Activated CD8-positive, alpha-beta T cell treated with anti-CD3 and anti-CD28 coated beads for 36 hours (primary cell): ENCODE measurements at regions not wholly inside any gene's neighbourhood (a gene's known extent, or its start where the extent isn't known, plus 50 kb on each side); places are given as distances from the start of the nearest gene placed in this dataset.

Source experiments
- ATAC-seq: fragments of 200-7000 bp; cut with Tn5 transposase; one replicate; pipeline ENCODE4 v1.10.0; 2021; ENCODE audit warnings: mild to moderate bottlenecking, moderate library complexity
- CTCF ChIA-PET: fragments of 350-600 bp; sonication (Branson Sonifier 250); formaldehyde crosslinking; loops from one replicate; lab custom pipeline; 2021; ENCODE audit warnings: antibody characterized with exemption; lab: Charles Lee
- POLR2A ChIA-PET: fragments of 350-600 bp; sonication (Branson Sonifier 250); formaldehyde crosslinking; loops from one replicate; lab custom pipeline; 2021; ENCODE audit warnings: antibody characterized with exemption; lab: Charles Lee
- DNase-seq: peaks from one replicate; pipeline ENCODE4 v3.0.0-alpha.2; 2020
- H3K27ac Mint-ChIP-seq: one replicate; pipeline ENCODE4 v1.8.0; 2021; ENCODE audit warnings: mild to moderate bottlenecking, mixed read lengths
- H3K27me3 Mint-ChIP-seq: one replicate; pipeline ENCODE4 v1.8.0; 2021; ENCODE audit warnings: mixed read lengths
- H3K36me3 Mint-ChIP-seq: one replicate; pipeline ENCODE4 v1.8.0; 2021; ENCODE audit warnings: low read depth, mixed read lengths
- H3K4me1 Mint-ChIP-seq: one replicate; pipeline ENCODE4 v1.8.0; 2021; ENCODE audit warnings: low read depth, mixed read lengths
- H3K4me3 Mint-ChIP-seq: one replicate; pipeline ENCODE4 v1.8.0; 2021; ENCODE audit warnings: mild to moderate bottlenecking, moderate library complexity, mixed read lengths
- H3K9me3 Mint-ChIP-seq: one replicate; pipeline ENCODE4 v1.8.0; 2021; ENCODE audit warnings: mixed read lengths
- intact Hi-C: fragments of 100-400 bp; cut with micrococcal nuclease; formaldehyde crosslinking; loops from one replicate; pipeline ENCODE4 v1.10.0; 2022
- TF ChIP-seq, protein P1 (sequence below): fragments of 200-600 bp; IDR thresholded peaks from one replicate; pipeline ENCODE4 v1.8.0; 2022; ENCODE audit warnings: antibody characterized with exemption, mild to moderate bottlenecking

DNA sequence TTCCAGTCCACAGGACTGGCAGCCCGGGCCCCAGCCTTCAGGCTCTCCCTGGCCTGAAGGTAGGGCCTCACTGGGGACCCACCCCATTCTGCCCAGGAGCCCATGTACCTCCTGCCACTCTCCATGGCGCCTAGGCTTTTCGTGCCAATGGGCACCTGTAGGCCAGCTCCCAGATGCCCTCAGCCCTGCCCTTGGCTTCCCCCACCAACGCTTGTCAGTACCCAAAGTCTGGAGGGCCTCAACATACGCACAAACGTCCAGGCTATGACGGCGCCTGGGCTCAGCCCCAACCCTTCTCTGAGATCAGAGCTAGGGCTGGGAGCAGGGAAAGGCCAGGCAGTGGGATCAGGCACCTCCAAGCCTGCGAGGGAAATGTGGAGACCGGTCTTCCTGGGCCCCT is 816.9 kb upstream of the LUZP2 start:
- CTCF ChIA-PET = no interaction called here
- POLR2A ChIA-PET = no interaction called here
- Mint-ChIP-seq H3K4me1 (no peaks in the 10 kb centered on the region), H3K9me3 (peaks cover 4% of the 10 kb centered on the region), H3K4me3 (no peak overlapping the region), H3K27me3 (no peaks in the 10 kb centered on the region), H3K27ac (no peak overlapping the region), H3K36me3 (no peaks in the 10 kb centered on the region)
- intact Hi-C loops = no loop called here
- ATAC-seq (no peak), DNase-seq (no peak)
- TF ChIP-seq, protein P1, sequence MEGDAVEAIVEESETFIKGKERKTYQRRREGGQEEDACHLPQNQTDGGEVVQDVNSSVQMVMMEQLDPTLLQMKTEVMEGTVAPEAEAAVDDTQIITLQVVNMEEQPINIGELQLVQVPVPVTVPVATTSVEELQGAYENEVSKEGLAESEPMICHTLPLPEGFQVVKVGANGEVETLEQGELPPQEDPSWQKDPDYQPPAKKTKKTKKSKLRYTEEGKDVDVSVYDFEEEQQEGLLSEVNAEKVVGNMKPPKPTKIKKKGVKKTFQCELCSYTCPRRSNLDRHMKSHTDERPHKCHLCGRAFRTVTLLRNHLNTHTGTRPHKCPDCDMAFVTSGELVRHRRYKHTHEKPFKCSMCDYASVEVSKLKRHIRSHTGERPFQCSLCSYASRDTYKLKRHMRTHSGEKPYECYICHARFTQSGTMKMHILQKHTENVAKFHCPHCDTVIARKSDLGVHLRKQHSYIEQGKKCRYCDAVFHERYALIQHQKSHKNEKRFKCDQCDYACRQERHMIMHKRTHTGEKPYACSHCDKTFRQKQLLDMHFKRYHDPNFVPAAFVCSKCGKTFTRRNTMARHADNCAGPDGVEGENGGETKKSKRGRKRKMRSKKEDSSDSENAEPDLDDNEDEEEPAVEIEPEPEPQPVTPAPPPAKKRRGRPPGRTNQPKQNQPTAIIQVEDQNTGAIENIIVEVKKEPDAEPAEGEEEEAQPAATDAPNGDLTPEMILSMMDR = no peak

DNA sequence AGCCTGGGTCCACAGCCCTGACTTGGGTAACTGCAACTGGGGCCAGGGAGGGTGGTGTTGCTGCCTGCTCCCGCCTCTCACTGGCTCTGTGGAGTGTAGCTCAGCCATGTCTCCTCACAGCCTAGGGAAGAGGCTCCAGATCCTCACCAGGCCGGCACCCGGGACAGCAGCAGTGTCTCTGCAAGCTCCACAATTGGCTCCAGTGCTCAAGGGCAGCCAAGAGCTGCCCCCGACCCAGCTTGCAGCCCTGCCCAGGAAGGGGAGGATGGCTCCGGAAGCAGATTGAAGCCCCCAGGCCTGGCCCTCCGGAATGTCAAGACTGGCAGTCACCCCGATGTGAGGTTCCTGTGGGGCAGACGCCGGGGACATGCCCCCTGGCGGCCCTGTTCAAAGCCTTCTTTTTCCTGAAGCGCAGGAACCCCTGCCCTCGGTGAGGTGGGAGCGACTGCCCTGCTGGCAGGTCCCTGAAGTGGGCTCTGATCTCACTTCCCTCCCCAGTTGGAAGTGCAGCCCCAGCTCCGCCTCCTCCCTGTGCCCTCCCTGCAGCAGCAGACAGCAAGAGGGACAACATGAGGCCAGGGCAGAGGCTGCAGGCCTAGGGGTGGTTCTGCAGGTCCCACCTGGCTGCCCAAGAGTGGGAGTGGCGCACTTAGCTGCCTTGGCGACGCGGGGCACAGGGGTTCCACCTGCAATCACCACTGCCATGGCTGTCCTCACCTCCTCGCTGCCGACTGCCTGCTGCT is 816.2 kb upstream of the LUZP2 start:
- no peak for ATAC-seq
- ChIA-PET POLR2A (no interaction called here), CTCF (no interaction called here)
- Mint-ChIP-seq H3K27ac (no peak overlapping the region), H3K36me3 (no peaks in the 10 kb centered on the region), H3K9me3 (peaks cover 3% of the 10 kb centered on the region), H3K4me3 (no peak overlapping the region), H3K4me1 (no peaks in the 10 kb centered on the region), H3K27me3 (no peaks in the 10 kb centered on the region)
- DNase-seq = no peak
- TF ChIP-seq, protein P1 = no peak
- intact Hi-C loops = no loop called here

DNA sequence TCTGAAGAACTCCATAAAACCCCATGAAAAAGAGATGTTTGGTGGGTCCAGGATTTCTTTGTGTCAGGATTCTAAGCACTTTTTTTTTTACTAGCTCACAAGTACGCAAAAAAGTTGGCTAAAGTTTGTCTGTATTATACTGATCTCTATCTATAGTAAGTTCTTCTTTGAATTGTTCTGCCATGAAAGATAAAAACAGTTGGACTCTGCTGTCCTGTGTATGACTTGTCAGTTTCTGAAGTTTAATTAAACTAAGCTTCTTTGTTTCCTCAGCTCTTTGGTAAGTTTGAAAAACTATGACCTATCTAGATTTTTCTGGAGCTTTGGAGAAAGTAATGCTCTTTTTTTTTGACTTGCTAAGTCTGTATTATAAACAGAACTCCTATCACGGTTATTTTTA is 812.2 kb upstream of the LUZP2 start:
- no peaks in the 10 kb centered on the region for H3K36me3 Mint-ChIP-seq
- H3K4me1 Mint-ChIP-seq = no peaks in the 10 kb centered on the region
- ATAC-seq = no peak

DNA sequence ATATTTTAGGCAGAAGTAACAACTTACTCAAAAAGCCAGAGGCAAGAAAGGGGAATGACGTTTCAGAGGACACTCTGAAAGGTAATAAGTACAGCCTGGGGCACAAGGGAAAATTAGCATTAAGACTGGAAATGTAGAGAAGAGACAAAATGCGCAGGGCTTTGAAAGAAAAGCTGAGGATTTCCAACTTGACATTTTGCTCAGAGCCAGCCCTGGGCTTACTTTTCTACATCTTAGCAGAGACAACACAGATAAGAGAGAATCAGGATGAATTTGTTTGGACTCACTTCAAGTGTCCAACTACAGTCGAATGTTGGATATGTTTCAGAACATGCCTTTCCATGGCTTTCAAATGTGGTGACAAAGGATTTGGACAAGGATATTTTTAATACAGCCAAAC is 808.9 kb upstream of the LUZP2 start:
- no peaks in the 10 kb centered on the region for H3K4me1 Mint-ChIP-seq
- TF ChIP-seq, protein P1 = no peak
- no peak overlapping the region for H3K27ac Mint-ChIP-seq
- no peaks in the 10 kb centered on the region for H3K36me3 Mint-ChIP-seq
- ATAC-seq (no peak), DNase-seq (no peak)
- ChIA-PET CTCF (no interaction called here), POLR2A (no interaction called here)
- peaks cover 6% of the 10 kb centered on the region for H3K9me3 Mint-ChIP-seq
- no peaks in the 10 kb centered on the region for H3K27me3 Mint-ChIP-seq
- intact Hi-C loops = no loop called here
- no peak overlapping the region for H3K4me3 Mint-ChIP-seq

More for the DNA sequence above, 812.2 kb upstream of the LUZP2 start:
- TF ChIP-seq, protein P1 = no peak
- H3K27ac Mint-ChIP-seq = no peak overlapping the region
- no peaks in the 10 kb centered on the region for H3K27me3 Mint-ChIP-seq
- CTCF ChIA-PET = interaction anchor here (0.7 kb wide), 1 partner anchor 276 kb away, joined by 3 read pairs; no protein-coding TSS in a partner anchor
- peaks cover 6% of the 10 kb centered on the region for H3K9me3 Mint-ChIP-seq
- no peak overlapping the region for H3K4me3 Mint-ChIP-seq
- intact Hi-C loops = no loop called here
- POLR2A ChIA-PET = no interaction called here
- DNase-seq = no peak

DNA sequence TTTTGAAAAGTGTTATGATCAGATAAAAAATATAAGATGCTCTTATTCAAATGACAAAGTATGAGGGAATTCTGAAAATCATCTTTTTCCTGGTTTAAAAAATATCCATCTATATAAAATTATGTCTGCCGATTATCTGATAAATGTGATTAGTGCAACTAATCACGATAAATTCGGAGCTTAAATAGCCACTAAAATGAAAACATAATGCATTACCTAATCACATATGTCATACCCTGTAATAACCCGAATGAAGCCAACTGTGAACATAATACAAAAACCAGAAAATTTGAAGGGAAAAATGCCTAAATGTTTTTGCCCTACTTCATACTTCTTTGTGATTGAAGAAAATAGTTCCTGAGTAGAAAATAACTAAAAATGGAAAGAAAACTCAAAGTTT is 808.4 kb upstream of the LUZP2 start:
- DNase-seq (no peak), ATAC-seq (no peak)
- H3K9me3 Mint-ChIP-seq = peaks cover 6% of the 10 kb centered on the region
- H3K36me3 Mint-ChIP-seq = no peaks in the 10 kb centered on the region
- TF ChIP-seq, protein P1 = no peak
- H3K27ac Mint-ChIP-seq = no peak overlapping the region
- H3K27me3 Mint-ChIP-seq = no peaks in the 10 kb centered on the region
- H3K4me3 Mint-ChIP-seq = no peak overlapping the region
- ChIA-PET CTCF (no interaction called here), POLR2A (no interaction called here)
- intact Hi-C loops = no loop called here
- no peaks in the 10 kb centered on the region for H3K4me1 Mint-ChIP-seq
